WTC11 (cell line): ENCODE measurements at regions not wholly inside any gene's neighbourhood (a gene's known extent, or its start where the extent isn't known, plus 50 kb on each side); places are given as distances from the start of the nearest gene placed in this dataset.

ENCODE experiments used
- ATAC-seq: fragments of 200-7000 bp; cut with Tn5 transposase; 2 replicates; pipeline ENCODE4 v1.10.0; 2021; ENCODE audit warnings: mild to moderate bottlenecking, moderate library complexity
- CTCF ChIA-PET: fragments of 300-600 bp; sonication (Branson Sonifier 250); formaldehyde crosslinking; loops from one replicate; lab custom pipeline; 2021; ENCODE audit warnings: antibody characterized with exemption; lab: Charles Lee
- POLR2A ChIA-PET: fragments of 350-600 bp; sonication (Branson Sonifier 250); formaldehyde crosslinking; loops from one replicate; lab custom pipeline; 2021; ENCODE audit warnings: antibody characterized with exemption; lab: Charles Lee
- DNase-seq: peaks from one replicate; pipeline ENCODE4 v3.0.0; 2021; ENCODE audit warnings: low spot score
- H3K27ac Mint-ChIP-seq: 2 replicates; pipeline ENCODE4 v1.8.0; 2021; ENCODE audit warnings: mixed read lengths
- H3K27me3 Mint-ChIP-seq: 2 replicates; pipeline ENCODE4 v1.8.0; 2021; ENCODE audit warnings: low read depth, mild to moderate bottlenecking, moderate library complexity, mixed read lengths
- H3K36me3 Mint-ChIP-seq: 2 replicates; pipeline ENCODE4 v1.8.0; 2021; ENCODE audit warnings: mixed read lengths
- H3K4me1 Mint-ChIP-seq: 2 replicates; pipeline ENCODE4 v1.8.0; 2022; ENCODE audit warnings: mixed read lengths
- H3K4me3 Mint-ChIP-seq: 2 replicates; pipeline ENCODE4 v1.8.0; 2021; ENCODE audit warnings: mild to moderate bottlenecking, moderate library complexity, mixed read lengths
- H3K9me3 Mint-ChIP-seq: 2 replicates; pipeline ENCODE4 v1.8.0; 2021; ENCODE audit warnings: mixed read lengths
- ARID4B ChIP-seq: sonication (generic); formaldehyde crosslinking; IDR thresholded peaks from 2 replicates; pipeline ENCODE4 v1.8.0; 2023; ENCODE audit warnings: missing genetic modification reagents, mild to moderate bottlenecking, borderline replicate concordance
- E2F4 ChIP-seq: sonication (generic); formaldehyde crosslinking; IDR thresholded peaks from 2 replicates; pipeline ENCODE4 v1.8.1; 2022; ENCODE audit warnings: low read depth, mild to moderate bottlenecking, moderate library complexity, missing genetic modification reagents, borderline replicate concordance
- EMX1 ChIP-seq: fragments of 250-450 bp; sonication (Bioruptor Pico); IDR thresholded peaks from 2 replicates; pipeline ENCODE4 v1.8.0; 2021; ENCODE audit warnings: mild to moderate bottlenecking
- GTF2I ChIP-seq: fragments of 250-450 bp; sonication (Bioruptor Pico); conservative IDR thresholded peaks from 2 replicates; pipeline ENCODE4 v1.4.0; 2021; ENCODE audit warnings: mild to moderate bottlenecking
- HMGA2 ChIP-seq: fragments of 250-450 bp; sonication (Bioruptor Pico); IDR thresholded peaks from 2 replicates; pipeline ENCODE4 v1.4.0; 2021; ENCODE audit warnings: mild to moderate bottlenecking, moderate library complexity
- MAX ChIP-seq: sonication (generic); formaldehyde crosslinking; IDR thresholded peaks from 2 replicates; pipeline ENCODE4 v1.8.0; 2022; ENCODE audit warnings: mild to moderate bottlenecking, missing genetic modification reagents
- NFYB ChIP-seq: sonication (generic); formaldehyde crosslinking; conservative IDR thresholded peaks from 2 replicates; pipeline ENCODE4 v1.8.0; 2022; ENCODE audit warnings: low read depth, missing genetic modification reagents
- SMAD4 ChIP-seq: sonication (generic); formaldehyde crosslinking; IDR thresholded peaks from 2 replicates; pipeline ENCODE4 v1.8.0; 2022; ENCODE audit warnings: mild to moderate bottlenecking, missing genetic modification reagents
- ZNF121 ChIP-seq: sonication (generic); formaldehyde crosslinking; IDR thresholded peaks from 2 replicates; pipeline ENCODE4 v1.8.0; 2023; ENCODE audit warnings: missing genetic modification reagents
- TF ChIP-seq, protein P1 (sequence below): fragments of 250-450 bp; sonication (Bioruptor Pico); IDR thresholded peaks from 2 replicates; pipeline ENCODE4 v2.1.2; 2022; ENCODE audit warnings: mild to moderate bottlenecking, moderate library complexity
- TF ChIP-seq, protein P2 (sequence below): fragments of 200-600 bp; IDR thresholded peaks from 2 replicates; pipeline ENCODE4 v1.8.0; 2022; ENCODE audit warnings: antibody characterized with exemption

DNA sequence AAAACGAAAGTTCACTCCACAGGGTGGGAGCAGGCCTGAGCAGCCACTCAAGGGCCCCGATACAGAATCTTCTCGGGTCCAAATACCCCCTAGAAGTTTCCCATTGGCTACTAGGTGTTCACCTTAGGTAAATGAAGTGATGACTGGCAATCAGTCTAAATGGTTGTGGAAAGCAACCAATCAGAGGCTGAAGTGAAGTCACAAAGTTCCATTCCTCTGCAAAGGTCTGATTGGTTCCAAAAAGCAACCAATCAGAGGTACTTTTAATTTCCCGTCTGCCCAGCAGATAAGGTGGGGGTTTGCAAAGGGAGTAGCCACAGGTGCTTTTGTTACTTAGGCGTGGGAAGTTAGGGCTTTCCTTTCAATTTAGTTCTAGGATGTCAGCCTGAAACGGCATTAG, 58.2 kb upstream of the NKAP start:
- POLR2A ChIA-PET, result no interaction called here
- CTCF ChIA-PET, result interaction anchor here (0.6 to 1.1 kb wide), 2 partner anchors 13 to 114 kb away, joined by 3 read pairs; no protein-coding TSS in a partner anchor

DNA sequence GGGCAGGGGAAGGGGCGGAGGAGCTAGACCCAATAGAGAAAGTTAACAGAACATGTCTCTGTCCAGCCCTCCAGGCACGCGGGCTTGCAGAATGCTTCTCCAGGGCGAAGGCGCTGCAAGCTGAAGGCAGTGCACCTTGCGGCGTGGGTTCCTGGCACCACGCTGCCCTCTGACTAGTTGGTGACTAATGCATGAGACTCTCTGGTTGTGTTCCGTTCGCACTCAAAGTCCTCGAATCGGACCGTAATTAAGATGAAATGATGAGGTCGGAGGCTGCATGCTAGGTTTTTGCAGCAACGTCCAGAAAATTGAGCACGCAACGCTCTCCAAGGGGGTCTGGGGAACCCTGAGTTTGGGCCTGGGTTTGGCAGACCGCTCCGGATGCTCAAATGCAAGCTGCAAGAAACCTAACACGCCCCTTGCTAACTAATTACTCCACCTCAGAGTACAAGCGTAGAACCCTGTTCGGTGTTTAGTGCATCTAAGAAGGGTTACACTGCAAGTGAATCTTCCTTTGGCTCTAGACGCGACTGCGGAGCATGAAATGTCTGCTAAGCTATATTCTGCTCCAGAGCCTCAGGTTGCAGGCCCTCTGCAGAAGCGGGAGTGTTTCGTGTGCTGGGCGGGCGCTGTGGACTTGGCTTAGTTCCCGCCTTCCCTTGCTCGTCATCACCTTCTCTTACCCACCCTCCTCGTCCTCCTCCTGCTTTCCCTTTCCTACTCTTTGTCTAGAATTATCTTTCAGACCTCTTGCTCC, 57.1 kb upstream of the NKAP start:
- DNase-seq (peak; percentile 21), ATAC-seq (peak; percentile 43)
- Mint-ChIP-seq H3K27me3 (peaks cover 98% of the 10 kb centered on the region), H3K27ac (no peak overlapping the region), H3K4me1 (peaks cover 11% of the 10 kb centered on the region), H3K4me3 (peak overlapping the region; percentile 76), H3K9me3 (no peaks in the 10 kb centered on the region), H3K36me3 (no peaks in the 10 kb centered on the region)
- CTCF ChIA-PET, result interaction anchor here (0.7 kb wide), 1 partner anchor 19 kb away, joined by 4 read pairs; no protein-coding TSS in a partner anchor
- POLR2A ChIA-PET, result interaction anchor here (0.7 kb wide), 1 partner anchor 213 kb away, joined by 3 read pairs; no protein-coding TSS in a partner anchor
- TF ChIP-seq MAX (CRISPR knock-in tag) (peak; percentile 10; the same call in 1 of the 2 replicates), ZNF121 (no peak)

More for the DNA sequence above, 58.2 kb upstream of the NKAP start:
- H3K4me1 Mint-ChIP-seq, result peaks cover 11% of the 10 kb centered on the region
- TF ChIP-seq E2F4 (CRISPR knock-in tag) (no peak), NFYB (CRISPR knock-in tag) (peak; percentile 43), ARID4B (no peak)
- TF ChIP-seq, protein P1, sequence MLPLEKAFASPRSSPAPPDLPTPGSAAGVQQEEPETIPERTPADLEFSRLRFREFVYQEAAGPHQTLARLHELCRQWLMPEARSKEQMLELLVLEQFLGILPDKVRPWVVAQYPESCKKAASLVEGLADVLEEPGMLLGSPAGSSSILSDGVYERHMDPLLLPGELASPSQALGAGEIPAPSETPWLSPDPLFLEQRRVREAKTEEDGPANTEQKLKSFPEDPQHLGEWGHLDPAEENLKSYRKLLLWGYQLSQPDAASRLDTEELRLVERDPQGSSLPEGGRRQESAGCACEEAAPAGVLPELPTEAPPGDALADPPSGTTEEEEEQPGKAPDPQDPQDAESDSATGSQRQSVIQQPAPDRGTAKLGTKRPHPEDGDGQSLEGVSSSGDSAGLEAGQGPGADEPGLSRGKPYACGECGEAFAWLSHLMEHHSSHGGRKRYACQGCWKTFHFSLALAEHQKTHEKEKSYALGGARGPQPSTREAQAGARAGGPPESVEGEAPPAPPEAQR (CRISPR knock-in tag), result no peak
- DNase-seq (no peak), ATAC-seq (no peak; the same call in 1 of the 2 replicates)
- no peaks in the 10 kb centered on the region for H3K36me3 Mint-ChIP-seq
- peak overlapping the region; percentile 76 for H3K4me3 Mint-ChIP-seq
- H3K9me3 Mint-ChIP-seq, result no peaks in the 10 kb centered on the region
- H3K27me3 Mint-ChIP-seq, result peaks cover 97% of the 10 kb centered on the region
- no peak overlapping the region for H3K27ac Mint-ChIP-seq

DNA sequence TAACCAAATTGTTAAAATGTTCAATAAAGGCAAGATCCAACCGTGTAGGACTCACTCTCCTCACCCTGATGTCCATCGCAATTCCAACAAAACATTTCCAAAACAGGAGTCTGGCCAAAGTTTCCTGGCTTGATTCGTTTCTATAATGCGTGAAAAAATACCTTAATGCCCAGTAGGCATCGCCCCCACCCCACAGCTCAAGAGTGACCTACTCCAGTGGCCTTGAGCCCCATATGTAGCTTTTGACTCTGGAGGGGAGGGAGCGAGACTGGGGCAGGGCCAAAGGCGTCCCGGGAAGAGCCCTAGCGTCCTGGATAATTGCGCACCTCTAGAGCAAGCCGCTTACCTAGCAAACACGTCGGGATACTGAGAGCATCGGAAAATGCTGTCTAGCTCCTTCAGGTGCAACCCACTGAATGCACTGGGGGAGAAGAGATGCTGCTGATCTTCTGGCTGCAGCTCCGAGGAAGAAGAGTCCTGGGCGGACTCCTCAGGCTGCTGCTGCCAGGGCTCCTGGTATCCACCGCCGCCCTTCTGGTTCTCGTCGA, 55.6 kb upstream of the NKAP start:
- H3K27ac Mint-ChIP-seq, result no peak overlapping the region
- peaks cover 100% of the 10 kb centered on the region for H3K27me3 Mint-ChIP-seq
- no peaks in the 10 kb centered on the region for H3K9me3 Mint-ChIP-seq
- H3K36me3 Mint-ChIP-seq, result no peaks in the 10 kb centered on the region
- H3K4me1 Mint-ChIP-seq, result peaks cover 11% of the 10 kb centered on the region
- peak overlapping the region; percentile 56 for H3K4me3 Mint-ChIP-seq
- CTCF ChIA-PET, result interaction anchor here (0.5 to 1.3 kb wide), 3 partner anchors 10 to 200 kb away, joined by 3 to 8 read pairs (median 4); no protein-coding TSS in a partner anchor
- TF ChIP-seq NFYB (CRISPR knock-in tag) (no peak), SMAD4 (no peak)
- TF ChIP-seq, all 79 proteins: peak for 0
- DNase-seq (peak; percentile 28), ATAC-seq (peak; percentile 49)
- POLR2A ChIA-PET, result interaction anchor here (0.6 kb wide), 1 partner anchor 8 kb away, joined by 3 read pairs; no protein-coding TSS in a partner anchor

GRCh38 chrX:119997570-119997969, 54.0 kb upstream of the NKAP start:
- Mint-ChIP-seq H3K36me3 (no peaks in the 10 kb centered on the region), H3K27ac (no peak overlapping the region), H3K9me3 (no peaks in the 10 kb centered on the region), H3K4me1 (peaks cover 12% of the 10 kb centered on the region), H3K27me3 (peaks cover 100% of the 10 kb centered on the region), H3K4me3 (no peak overlapping the region)
- TF ChIP-seq, protein P2, sequence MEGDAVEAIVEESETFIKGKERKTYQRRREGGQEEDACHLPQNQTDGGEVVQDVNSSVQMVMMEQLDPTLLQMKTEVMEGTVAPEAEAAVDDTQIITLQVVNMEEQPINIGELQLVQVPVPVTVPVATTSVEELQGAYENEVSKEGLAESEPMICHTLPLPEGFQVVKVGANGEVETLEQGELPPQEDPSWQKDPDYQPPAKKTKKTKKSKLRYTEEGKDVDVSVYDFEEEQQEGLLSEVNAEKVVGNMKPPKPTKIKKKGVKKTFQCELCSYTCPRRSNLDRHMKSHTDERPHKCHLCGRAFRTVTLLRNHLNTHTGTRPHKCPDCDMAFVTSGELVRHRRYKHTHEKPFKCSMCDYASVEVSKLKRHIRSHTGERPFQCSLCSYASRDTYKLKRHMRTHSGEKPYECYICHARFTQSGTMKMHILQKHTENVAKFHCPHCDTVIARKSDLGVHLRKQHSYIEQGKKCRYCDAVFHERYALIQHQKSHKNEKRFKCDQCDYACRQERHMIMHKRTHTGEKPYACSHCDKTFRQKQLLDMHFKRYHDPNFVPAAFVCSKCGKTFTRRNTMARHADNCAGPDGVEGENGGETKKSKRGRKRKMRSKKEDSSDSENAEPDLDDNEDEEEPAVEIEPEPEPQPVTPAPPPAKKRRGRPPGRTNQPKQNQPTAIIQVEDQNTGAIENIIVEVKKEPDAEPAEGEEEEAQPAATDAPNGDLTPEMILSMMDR, result no peak
- TF ChIP-seq GTF2I (CRISPR knock-in tag), result no peak
- TF ChIP-seq HMGA2 (CRISPR knock-in tag), result no peak
- no peak for TF ChIP-seq EMX1 (CRISPR knock-in tag)
- ChIA-PET POLR2A (no interaction called here), CTCF (interaction anchor here (1.0 kb wide), 1 partner anchor 217 kb away, joined by 3 read pairs; no protein-coding TSS in a partner anchor)
- DNase-seq (no peak), ATAC-seq (no peak)
